A549 (cell line): ENCODE measurements at regions not wholly inside any gene's neighbourhood (a gene's known extent, or its start where the extent isn't known, plus 50 kb on each side); places are given as distances from the start of the nearest gene placed in this dataset.

Experiments used
- CBX8 ChIP-seq: fragments of 200-600 bp; sonication (generic); IDR thresholded peaks from 2 replicates; pipeline ENCODE4 v1.6.1; 2016
- CHD4 ChIP-seq: fragments of 200-600 bp; sonication (generic); IDR thresholded peaks from 2 replicates; pipeline ENCODE4 v1.6.1; 2016; ENCODE audit warnings: antibody characterized with exemption, mild to moderate bottlenecking, borderline replicate concordance
- CTCF ChIP-seq: fragments of >200 bp; sonication (Bioruptor Twin); formaldehyde crosslinking; IDR thresholded peaks from 3 replicates; pipeline ENCODE4 v1.5.1; 2016
- EP300 ChIP-seq, 2 experiments: fragments of >200 bp; sonication (Bioruptor Twin); formaldehyde crosslinking; IDR thresholded peaks; 2 replicates in 1 of 2; 3 replicates in 1 of 2; pipeline ENCODE4 v1.6.1; 2016 to 2017
- HMGXB4 ChIP-seq: fragments of 250-450 bp; sonication (Bioruptor Pico); IDR thresholded peaks from 2 replicates; pipeline ENCODE4 v1.5.0; 2021; ENCODE audit warnings: mild to moderate bottlenecking, moderate library complexity, borderline replicate concordance
- HOXA7 ChIP-seq: fragments of 250-450 bp; sonication (Bioruptor Pico); IDR thresholded peaks from 2 replicates; pipeline ENCODE4 v1.5.0; 2020; ENCODE audit warnings: mild to moderate bottlenecking, moderate library complexity
- KDM1A ChIP-seq: fragments of 200-600 bp; sonication (generic); IDR thresholded peaks from 2 replicates; pipeline ENCODE4 v1.6.1; 2016; ENCODE audit warnings: low read depth, mild to moderate bottlenecking
- KDM5A ChIP-seq: fragments of 200-600 bp; sonication (generic); IDR thresholded peaks from 2 replicates; pipeline ENCODE4 v1.6.1; 2016; ENCODE audit warnings: antibody characterized with exemption, mild to moderate bottlenecking
- MAFK ChIP-seq: fragments of 450-650 bp; IDR thresholded peaks from 2 replicates; pipeline ENCODE4 v1.6.1; 2014; ENCODE audit not compliant: partially characterized antibody
- MAX ChIP-seq: IDR thresholded peaks from 2 replicates; pipeline ENCODE4 v1.6.1; 2012
- POLR2A ChIP-seq: IDR thresholded peaks from 2 replicates; pipeline ENCODE4 v1.6.1; 2012; ENCODE audit warnings: mild to moderate bottlenecking, low read length
- REST ChIP-seq: fragments of 200-600 bp; sonication (generic); IDR thresholded peaks from 2 replicates; pipeline ENCODE4 v1.6.1; 2016; ENCODE audit warnings: antibody characterized with exemption, mild to moderate bottlenecking, moderate library complexity
- ZSCAN20 ChIP-seq: fragments of 250-450 bp; sonication (Bioruptor Pico); IDR thresholded peaks from 2 replicates; pipeline ENCODE4 v1.8.0; 2022; ENCODE audit warnings: mild to moderate bottlenecking, moderate library complexity

GRCh38 chrX:84735025-84735424 is 232.8 kb upstream of the HDX start:
- TF ChIP-seq POLR2A (no peak), CTCF (no peak), REST (no peak), CBX8 (no peak), MAFK (no peak), ZSCAN20 (no peak), KDM1A (no peak), EP300 (IDR thresholded peaks at IDR 0.05) (no peak), CHD4 (no peak), KDM5A (no peak), HOXA7 (CRISPR knock-in tag) (no peak), MAX (no peak), HMGXB4 (CRISPR knock-in tag) (no peak)
